DOHH2 (cell line): ENCODE measurements at regions not wholly inside any gene's neighbourhood (a gene's known extent, or its start where the extent isn't known, plus 50 kb on each side); places are given as distances from the start of the nearest gene placed in this dataset.

Source experiments
- CTCF ChIP-seq: fragments of 200-600 bp; sonication (generic); IDR thresholded peaks from one replicate; pipeline ENCODE4 v1.5.1; 2014; ENCODE audit warnings: antibody characterized with exemption, mild to moderate bottlenecking, low read depth, low read length; ENCODE audit not compliant: poor library complexity, severe bottlenecking
- EZH2phosphoT487 ChIP-seq: fragments of 200-600 bp; sonication (generic); IDR thresholded peaks from 2 replicates; pipeline ENCODE4 v1.6.1; 2017; ENCODE audit warnings: borderline replicate concordance, mild to moderate bottlenecking, antibody characterized with exemption, low read length, moderate library complexity, mixed read lengths

- TF ChIP-seq CTCF, result no peak
- TF ChIP-seq EZH2phosphoT487, result no peak
Measured at GRCh38 chr4:3348621-3349020, 55.8 kb downstream of the RGS12 start.
